GM20000 (cell line): ENCODE measurements at regions not wholly inside any gene's neighbourhood (a gene's known extent, or its start where the extent isn't known, plus 50 kb on each side); places are given as distances from the start of the nearest gene placed in this dataset.
"Not testable (repeated sequence)": the region's sequence is repeated elsewhere in the genome, so short reads cannot be mapped to it uniquely, and the experiment has no call there.

Experiments used
- DNase-seq: peaks from one replicate; pipeline ENCODE4 v3.0.0; 2012; ENCODE audit warnings: low spot score
- CTCF ChIP-seq: IDR thresholded peaks from 2 replicates; pipeline ENCODE4 v1.5.1; 2012; ENCODE audit warnings: mild to moderate bottlenecking, control low read depth; ENCODE audit errors: extremely low read depth, missing control alignments

GRCh38 chr6:100062621-100063020 is 68.6 kb upstream of the MCHR2 start:
- no peak for DNase-seq
- no peak for TF ChIP-seq CTCF

DNA sequence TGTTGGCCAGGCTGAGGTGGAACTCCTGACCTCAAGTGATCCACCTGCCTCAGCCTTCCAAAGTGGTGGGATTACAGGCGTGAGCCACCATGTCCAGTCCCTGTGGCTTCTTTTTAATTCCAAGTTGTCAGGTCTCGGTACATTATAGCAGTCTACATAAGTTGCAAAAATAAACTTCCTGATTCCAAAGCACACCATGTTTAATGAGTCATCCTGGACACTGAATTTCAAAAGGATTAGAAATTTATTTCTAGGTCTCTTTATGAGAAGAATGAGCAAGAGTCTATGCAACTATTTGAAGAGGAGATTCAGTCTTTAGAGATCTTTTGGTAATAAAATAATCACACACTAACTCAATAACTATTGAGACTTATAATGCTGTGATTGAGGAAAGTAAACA is 63.9 kb upstream of the MCHR2 start:
- TF ChIP-seq CTCF = no peak
- DNase-seq = no peak

DNA sequence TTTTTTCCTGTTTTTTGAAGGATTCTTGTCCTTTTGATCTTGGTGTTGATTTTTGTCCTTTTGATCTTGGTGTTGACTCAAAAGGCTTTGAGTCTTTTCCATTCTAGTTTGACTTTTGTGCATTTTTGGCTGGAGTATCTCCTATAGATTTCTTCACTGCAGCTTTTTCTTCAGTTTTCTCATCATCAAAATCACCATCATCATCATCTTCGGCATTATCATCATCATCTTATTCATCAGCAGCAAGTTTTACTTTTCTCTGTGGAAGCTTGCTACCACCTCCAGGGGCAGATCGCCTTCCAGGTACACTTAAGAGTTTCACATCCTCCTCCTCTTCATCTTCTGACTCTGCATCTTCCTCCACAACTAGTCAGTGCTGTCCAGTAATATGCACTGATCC is 56.5 kb upstream of the MCHR2 start:
- no peak for TF ChIP-seq CTCF

DNA sequence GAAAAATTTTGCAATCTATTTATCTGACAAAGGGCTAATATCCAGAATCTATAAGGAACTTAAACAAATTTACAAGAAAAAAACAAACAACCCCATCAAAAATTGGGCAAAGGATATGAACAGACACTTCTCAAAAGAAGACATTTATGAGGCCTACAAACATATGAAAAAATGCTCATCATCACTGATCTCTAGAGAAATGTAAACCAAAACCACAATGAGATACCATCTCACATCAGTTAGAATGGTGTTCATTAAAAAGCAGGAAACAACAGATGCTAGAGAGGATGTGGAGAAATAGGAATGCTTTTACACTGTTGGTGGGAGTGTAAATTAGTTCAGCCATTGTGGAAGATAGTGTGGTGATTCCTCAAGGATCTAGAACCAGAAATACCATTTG is 49.9 kb upstream of the MCHR2 start:
- DNase-seq = not testable (repeated sequence)

More for the DNA sequence above, 56.5 kb upstream of the MCHR2 start:
- DNase-seq = no peak
